OCI-LY7 (cell line): ENCODE measurements at regions not wholly inside any gene's neighbourhood (a gene's known extent, or its start where the extent isn't known, plus 50 kb on each side); places are given as distances from the start of the nearest gene placed in this dataset.

Experiments
- BruUV-seq: library from RNA; stranded (reverse); fragments of 400-500 nt; replicated peaks from 2 replicates; lab custom pipeline; 2021; lab: Mats Ljungman, UMichigan
- CTCF ChIA-PET: fragments of 300-600 bp; sonication (Branson Sonifier 250); formaldehyde crosslinking; loops from one replicate; lab custom pipeline; 2022; ENCODE audit warnings: antibody characterized with exemption; ENCODE audit not compliant: unreplicated experiment; lab: Charles Lee
- POLR2A ChIA-PET: fragments of 300-600 bp; sonication (Branson Sonifier 250); formaldehyde crosslinking; loops from one replicate; lab custom pipeline; 2022; ENCODE audit warnings: antibody characterized with exemption; lab: Charles Lee
- DNase-seq: peaks from one replicate; pipeline ENCODE4 v3.0.0-alpha.2; 2015; ENCODE audit warnings: low spot score
- H2AFZ ChIP-seq: fragments of 200-600 bp; sonication (generic), shearing (Covaris generic); 2 replicates; pipeline ENCODE4 v1.6.1; 2014; ENCODE audit warnings: mild to moderate bottlenecking, antibody characterized with exemption, low read length, moderate library complexity
- H3K27ac ChIP-seq: fragments of 200-600 bp; sonication (generic); 2 replicates; pipeline ENCODE4 v1.5.1; 2014; ENCODE audit warnings: mixed run types, low read depth, mild to moderate bottlenecking, moderate library complexity, low read length, inconsistent platforms; ENCODE audit not compliant: poor library complexity, severe bottlenecking
- H3K36me3 ChIP-seq: fragments of 200-600 bp; sonication (generic); 2 replicates; pipeline ENCODE4 v1.6.1; 2014; ENCODE audit warnings: mild to moderate bottlenecking, antibody characterized with exemption, low read length, moderate library complexity, mixed read lengths; ENCODE audit not compliant: insufficient read depth
- H3K4me1 ChIP-seq: fragments of 200-600 bp; sonication (generic); 2 replicates; pipeline ENCODE4 v1.5.1; 2014; ENCODE audit warnings: mild to moderate bottlenecking, low read length; ENCODE audit not compliant: insufficient read depth, poor library complexity, severe bottlenecking
- H3K4me2 ChIP-seq: fragments of 200-600 bp; sonication (generic); 2 replicates; pipeline ENCODE4 v1.6.1; 2014; ENCODE audit warnings: mild to moderate bottlenecking, low read length
- H3K4me3 ChIP-seq: fragments of 200-600 bp; sonication (generic); 2 replicates; pipeline ENCODE4 v1.5.1; 2014; ENCODE audit warnings: mild to moderate bottlenecking, low read depth, low read length; ENCODE audit not compliant: poor library complexity, severe bottlenecking
- H3K79me2 ChIP-seq: fragments of 200-600 bp; sonication (generic); 2 replicates; pipeline ENCODE4 v1.6.1; 2016; ENCODE audit warnings: low read depth, mild to moderate bottlenecking, low read length, moderate library complexity, mixed read lengths; ENCODE audit not compliant: insufficient read depth
- H3K9me2 ChIP-seq: fragments of 200-600 bp; sonication (generic); 2 replicates; pipeline ENCODE4 v1.6.1; 2016; ENCODE audit warnings: mild to moderate bottlenecking, low read length, mixed read lengths; ENCODE audit not compliant: insufficient read depth
- H3K9me3 ChIP-seq: fragments of 200-600 bp; sonication (generic); 2 replicates; pipeline ENCODE4 v1.6.1; 2014; ENCODE audit warnings: mild to moderate bottlenecking, mixed run types, low read length, mixed read lengths
- H4K20me1 ChIP-seq: fragments of 200-600 bp; sonication (generic); 2 replicates; pipeline ENCODE4 v1.6.1; 2014; ENCODE audit warnings: mild to moderate bottlenecking, antibody characterized with exemption, low read length, moderate library complexity, mixed read lengths; ENCODE audit not compliant: insufficient read depth
- EZH2phosphoT487 ChIP-seq: fragments of 200-600 bp; sonication (generic); IDR thresholded peaks from 2 replicates; pipeline ENCODE4 v1.6.1; 2018; ENCODE audit warnings: low read depth, borderline replicate concordance, mild to moderate bottlenecking, mixed run types, antibody characterized with exemption, low read length, moderate library complexity, mixed read lengths
- intact Hi-C: fragments of 100-400 bp; cut with micrococcal nuclease; formaldehyde crosslinking; loops from one replicate; pipeline ENCODE4 v1.10.0; 2022; ENCODE audit not compliant: unreplicated experiment
- TF ChIP-seq, protein P1 (sequence below): fragments of 200-600 bp; sonication (generic); conservative IDR thresholded peaks from 2 replicates; pipeline ENCODE4 v1.5.1; 2014; ENCODE audit warnings: mild to moderate bottlenecking, antibody characterized with exemption, low read length, moderate library complexity, mixed read lengths

DNA sequence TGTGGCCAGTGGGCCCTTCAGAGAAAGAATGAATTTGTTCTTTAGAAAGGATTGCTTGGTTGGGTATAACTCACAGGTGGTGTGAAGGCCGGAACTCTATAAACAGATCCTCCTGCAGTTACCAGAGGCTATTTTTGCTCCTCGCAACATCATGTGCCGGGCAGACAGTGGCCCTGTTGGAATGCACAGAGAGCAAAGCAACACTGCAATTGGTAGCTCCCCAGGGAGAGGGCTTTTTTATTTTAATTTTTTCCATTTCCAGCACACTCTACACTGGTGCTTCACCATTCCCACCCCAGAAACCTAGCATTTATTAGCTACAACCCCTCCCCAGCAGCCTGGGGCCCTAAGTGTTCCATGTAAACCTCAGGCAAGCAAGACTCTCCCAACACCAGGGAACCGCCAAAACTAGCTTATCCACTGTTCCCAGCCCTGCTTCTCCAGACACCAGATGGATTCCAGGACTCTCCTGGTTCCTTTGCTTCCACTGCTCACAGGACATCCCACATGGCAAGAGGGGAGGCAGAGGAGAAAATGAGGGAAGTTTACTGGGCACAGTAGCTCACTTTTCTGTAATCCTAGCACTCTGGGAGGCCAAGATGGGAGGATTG lies 75.1 kb upstream of the TMEM164 start:
- CTCF ChIA-PET = no interaction called here
- POLR2A ChIA-PET = no interaction called here

DNA sequence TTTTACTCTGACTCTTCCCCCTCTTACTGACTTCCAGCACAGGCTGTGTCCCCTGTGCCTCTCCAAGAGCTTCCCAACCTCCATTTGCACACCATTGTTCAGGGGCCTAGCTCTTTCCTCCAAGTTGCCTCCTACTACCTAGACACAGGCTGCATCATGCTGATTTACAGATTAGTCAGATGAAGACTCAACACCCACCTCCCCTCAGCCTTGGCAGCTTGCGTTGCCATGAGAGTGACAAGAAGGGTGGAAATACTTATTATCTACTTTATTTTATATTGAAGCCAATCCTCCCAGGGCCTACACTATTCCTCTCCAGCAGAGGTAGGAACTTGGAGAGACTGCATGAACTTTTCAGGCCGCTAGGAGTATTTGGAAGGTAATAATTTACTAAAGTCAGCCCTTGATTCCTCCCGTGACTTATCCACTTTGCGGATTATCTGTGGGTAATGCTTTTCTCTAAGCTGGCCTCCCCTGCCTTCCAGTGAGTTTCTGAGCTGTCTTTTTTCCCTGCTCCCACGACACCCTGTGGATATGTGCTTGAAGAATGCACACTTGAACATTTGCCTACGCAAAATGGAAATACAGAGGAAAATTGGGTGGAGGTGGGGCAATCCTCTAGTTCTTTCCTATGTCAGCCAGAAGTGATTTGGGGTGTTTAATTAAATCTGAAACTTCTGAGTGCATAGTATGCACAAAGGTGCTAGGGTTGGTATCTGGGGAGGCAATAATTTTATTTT lies 74.1 kb upstream of the TMEM164 start:
- H4K20me1 ChIP-seq = no peaks in the 10 kb centered on the region
- no peaks in the 10 kb centered on the region for H3K4me1 ChIP-seq
- TF ChIP-seq EZH2phosphoT487 = no peak
- TF ChIP-seq, protein P1, sequence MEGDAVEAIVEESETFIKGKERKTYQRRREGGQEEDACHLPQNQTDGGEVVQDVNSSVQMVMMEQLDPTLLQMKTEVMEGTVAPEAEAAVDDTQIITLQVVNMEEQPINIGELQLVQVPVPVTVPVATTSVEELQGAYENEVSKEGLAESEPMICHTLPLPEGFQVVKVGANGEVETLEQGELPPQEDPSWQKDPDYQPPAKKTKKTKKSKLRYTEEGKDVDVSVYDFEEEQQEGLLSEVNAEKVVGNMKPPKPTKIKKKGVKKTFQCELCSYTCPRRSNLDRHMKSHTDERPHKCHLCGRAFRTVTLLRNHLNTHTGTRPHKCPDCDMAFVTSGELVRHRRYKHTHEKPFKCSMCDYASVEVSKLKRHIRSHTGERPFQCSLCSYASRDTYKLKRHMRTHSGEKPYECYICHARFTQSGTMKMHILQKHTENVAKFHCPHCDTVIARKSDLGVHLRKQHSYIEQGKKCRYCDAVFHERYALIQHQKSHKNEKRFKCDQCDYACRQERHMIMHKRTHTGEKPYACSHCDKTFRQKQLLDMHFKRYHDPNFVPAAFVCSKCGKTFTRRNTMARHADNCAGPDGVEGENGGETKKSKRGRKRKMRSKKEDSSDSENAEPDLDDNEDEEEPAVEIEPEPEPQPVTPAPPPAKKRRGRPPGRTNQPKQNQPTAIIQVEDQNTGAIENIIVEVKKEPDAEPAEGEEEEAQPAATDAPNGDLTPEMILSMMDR = no peak
- H3K9me3 ChIP-seq = no peaks in the 10 kb centered on the region
- H3K79me2 ChIP-seq = no peaks in the 10 kb centered on the region
- no peak overlapping the region for H2AFZ ChIP-seq
- no TSS peak for BruUV-seq
- intact Hi-C loops = no loop called here
- H3K9me2 ChIP-seq = no peaks in the 10 kb centered on the region
- no peaks in the 10 kb centered on the region for H3K36me3 ChIP-seq
- ChIA-PET CTCF (no interaction called here), POLR2A (no interaction called here)
- H3K27ac ChIP-seq = no peak overlapping the region
- H3K4me2 ChIP-seq = no peak overlapping the region
- H3K4me3 ChIP-seq = no peak overlapping the region
- no peak for DNase-seq

More for the DNA sequence above, 75.1 kb upstream of the TMEM164 start:
- TF ChIP-seq, protein P1 = no peak
- TF ChIP-seq EZH2phosphoT487 = no peak
- DNase-seq = no peak
- no peak overlapping the region for H3K4me3 ChIP-seq
- intact Hi-C loops = no loop called here
- no peaks in the 10 kb centered on the region for H3K9me2 ChIP-seq
- no peaks in the 10 kb centered on the region for H3K79me2 ChIP-seq
- H3K4me1 ChIP-seq = no peaks in the 10 kb centered on the region
- H3K27ac ChIP-seq = no peak overlapping the region
- no peaks in the 10 kb centered on the region for H3K36me3 ChIP-seq
- no peaks in the 10 kb centered on the region for H4K20me1 ChIP-seq
- H3K4me2 ChIP-seq = no peak overlapping the region
- H2AFZ ChIP-seq = no peak overlapping the region
- no peaks in the 10 kb centered on the region for H3K9me3 ChIP-seq
- no TSS peak for BruUV-seq

DNA sequence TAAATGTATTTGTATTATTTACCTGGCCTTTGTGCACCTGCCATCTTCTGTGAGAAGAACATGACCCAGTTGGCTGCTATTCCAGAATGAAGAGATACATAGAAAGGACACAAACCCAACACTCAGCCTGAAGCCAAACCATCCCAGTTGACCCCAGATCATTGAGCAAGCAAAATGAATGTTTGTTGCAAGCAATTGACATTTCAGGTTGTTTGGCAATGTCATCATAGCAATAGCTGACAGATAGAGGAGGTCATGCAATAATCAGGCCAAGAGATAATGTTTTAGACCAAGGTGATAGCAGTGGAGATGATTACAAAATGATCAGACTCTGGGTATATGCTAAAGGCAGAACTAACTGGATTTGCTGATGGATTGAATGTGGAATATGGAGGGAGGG lies 71.2 kb upstream of the TMEM164 start:
- BruUV-seq = no TSS peak
- no peak for TF ChIP-seq EZH2phosphoT487
- TF ChIP-seq, protein P1 = no peak
- no peaks in the 10 kb centered on the region for H4K20me1 ChIP-seq
- ChIA-PET POLR2A (no interaction called here), CTCF (no interaction called here)
- H3K36me3 ChIP-seq = no peaks in the 10 kb centered on the region
- no peak overlapping the region for H3K4me3 ChIP-seq
- DNase-seq = no peak
- no peaks in the 10 kb centered on the region for H3K79me2 ChIP-seq
- H3K4me1 ChIP-seq = no peaks in the 10 kb centered on the region
- no peaks in the 10 kb centered on the region for H3K9me2 ChIP-seq
- H3K4me2 ChIP-seq = no peak overlapping the region
- no peak overlapping the region for H3K27ac ChIP-seq
- no peaks in the 10 kb centered on the region for H3K9me3 ChIP-seq
- H2AFZ ChIP-seq = no peak overlapping the region
- intact Hi-C loops = no loop called here
